SK-N-SH treated with all-trans-retinoic acid at 6 μM for 48 hours (cell line): ENCODE measurements at regions not wholly inside any gene's neighbourhood (a gene's known extent, or its start where the extent isn't known, plus 50 kb on each side); places are given as distances from the start of the nearest gene placed in this dataset.

Experiments
- ARNTL ChIP-seq: fragments of 450-650 bp; formaldehyde crosslinking; IDR thresholded peaks from 2 replicates; pipeline ENCODE4 v1.5.0; 2020; ENCODE audit warnings: low read depth, mild to moderate bottlenecking, moderate library complexity, borderline replicate concordance
- ESRRG ChIP-seq: fragments of 250-450 bp; sonication (Bioruptor Pico); IDR thresholded peaks from 2 replicates; pipeline ENCODE4 v1.6.1; 2021; ENCODE audit warnings: mild to moderate bottlenecking
- ISL1 ChIP-seq: fragments of 250-450 bp; sonication (Bioruptor Pico); IDR thresholded peaks from 2 replicates; pipeline ENCODE4 v2.1.2; 2022; ENCODE audit warnings: mild to moderate bottlenecking, moderate library complexity
- PPARA ChIP-seq: fragments of 250-450 bp; sonication (Bioruptor Pico); IDR thresholded peaks from 2 replicates; pipeline ENCODE4 v1.5.0; 2020; ENCODE audit warnings: mild to moderate bottlenecking, borderline replicate concordance
- RARB ChIP-seq: fragments of 250-450 bp; sonication (Bioruptor Pico); IDR thresholded peaks from 2 replicates; pipeline ENCODE4 v1.8.0; 2021; ENCODE audit warnings: mild to moderate bottlenecking, moderate library complexity
- SNAI2 ChIP-seq: fragments of 250-450 bp; sonication (Bioruptor Pico); IDR thresholded peaks from 2 replicates; pipeline ENCODE4 v1.5.0; 2020; ENCODE audit warnings: mild to moderate bottlenecking, moderate library complexity
- TOX ChIP-seq: fragments of 250-450 bp; sonication (Bioruptor Pico); IDR thresholded peaks from 2 replicates; pipeline ENCODE4 v1.8.0; 2021; ENCODE audit warnings: mild to moderate bottlenecking, moderate library complexity, borderline replicate concordance
- ZNF70 ChIP-seq: fragments of 450-650 bp; formaldehyde crosslinking; IDR thresholded peaks from 2 replicates; pipeline ENCODE4 v1.5.0; 2020; ENCODE audit warnings: mild to moderate bottlenecking, moderate library complexity
- ZNF8 ChIP-seq: fragments of 450-650 bp; formaldehyde crosslinking; IDR thresholded peaks from 2 replicates; pipeline ENCODE4 v1.5.0; 2020; ENCODE audit warnings: mild to moderate bottlenecking, moderate library complexity
- TF ChIP-seq, protein P1 (sequence below): fragments of 250-450 bp; sonication (Bioruptor Pico); IDR thresholded peaks from 2 replicates; pipeline ENCODE4 v1.8.0; 2021; ENCODE audit warnings: low read depth, mild to moderate bottlenecking, moderate library complexity, borderline replicate concordance
- TF ChIP-seq, protein P2 (sequence below): fragments of 250-450 bp; sonication (Bioruptor Pico); IDR thresholded peaks from 2 replicates; pipeline ENCODE4 v1.8.0; 2020; ENCODE audit warnings: mild to moderate bottlenecking, moderate library complexity, borderline replicate concordance
- TF ChIP-seq, protein P3 (sequence below): fragments of 250-450 bp; sonication (Bioruptor Pico); IDR thresholded peaks from 2 replicates; pipeline ENCODE4 v1.5.0; 2020; ENCODE audit warnings: mild to moderate bottlenecking, moderate library complexity

DNA sequence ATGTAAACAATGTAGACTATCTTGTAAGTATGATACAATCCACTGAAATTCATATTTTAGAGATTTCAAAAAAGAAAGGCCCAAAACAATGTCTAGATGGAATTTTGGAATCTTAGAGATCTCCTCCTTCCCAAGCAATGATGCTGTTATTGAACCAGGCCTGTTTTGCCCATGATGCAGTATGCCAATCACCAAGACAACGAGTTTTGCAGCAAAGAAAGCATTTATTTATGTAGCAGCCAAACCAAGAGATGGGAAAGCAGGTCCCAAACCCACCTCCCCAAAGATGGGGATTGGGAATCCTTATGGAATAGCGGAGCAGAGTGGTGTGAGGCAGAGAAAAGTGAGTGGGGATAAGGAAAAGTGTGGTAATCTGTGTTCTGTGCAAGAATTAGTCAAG lies 197.8 kb upstream of the NT5E start:
- TF ChIP-seq SNAI2 (no peak), ESRRG (CRISPR knock-in tag) (no peak), TOX (no peak), ZNF8 (CRISPR knock-in tag) (no peak), RARB (CRISPR knock-in tag) (no peak), ISL1 (CRISPR knock-in tag) (no peak), PPARA (no peak), ZNF70 (no peak), ARNTL (CRISPR knock-in tag) (no peak)
- TF ChIP-seq, protein P1, sequence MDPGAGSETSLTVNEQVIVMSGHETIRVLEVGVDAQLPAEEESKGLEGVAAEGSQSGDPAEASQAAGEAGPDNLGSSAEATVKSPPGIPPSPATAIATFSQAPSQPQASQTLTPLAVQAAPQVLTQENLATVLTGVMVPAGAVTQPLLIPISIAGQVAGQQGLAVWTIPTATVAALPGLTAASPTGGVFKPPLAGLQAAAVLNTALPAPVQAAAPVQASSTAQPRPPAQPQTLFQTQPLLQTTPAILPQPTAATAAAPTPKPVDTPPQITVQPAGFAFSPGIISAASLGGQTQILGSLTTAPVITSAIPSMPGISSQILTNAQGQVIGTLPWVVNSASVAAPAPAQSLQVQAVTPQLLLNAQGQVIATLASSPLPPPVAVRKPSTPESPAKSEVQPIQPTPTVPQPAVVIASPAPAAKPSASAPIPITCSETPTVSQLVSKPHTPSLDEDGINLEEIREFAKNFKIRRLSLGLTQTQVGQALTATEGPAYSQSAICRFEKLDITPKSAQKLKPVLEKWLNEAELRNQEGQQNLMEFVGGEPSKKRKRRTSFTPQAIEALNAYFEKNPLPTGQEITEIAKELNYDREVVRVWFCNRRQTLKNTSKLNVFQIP (CRISPR knock-in tag), result no peak
- TF ChIP-seq, protein P2, sequence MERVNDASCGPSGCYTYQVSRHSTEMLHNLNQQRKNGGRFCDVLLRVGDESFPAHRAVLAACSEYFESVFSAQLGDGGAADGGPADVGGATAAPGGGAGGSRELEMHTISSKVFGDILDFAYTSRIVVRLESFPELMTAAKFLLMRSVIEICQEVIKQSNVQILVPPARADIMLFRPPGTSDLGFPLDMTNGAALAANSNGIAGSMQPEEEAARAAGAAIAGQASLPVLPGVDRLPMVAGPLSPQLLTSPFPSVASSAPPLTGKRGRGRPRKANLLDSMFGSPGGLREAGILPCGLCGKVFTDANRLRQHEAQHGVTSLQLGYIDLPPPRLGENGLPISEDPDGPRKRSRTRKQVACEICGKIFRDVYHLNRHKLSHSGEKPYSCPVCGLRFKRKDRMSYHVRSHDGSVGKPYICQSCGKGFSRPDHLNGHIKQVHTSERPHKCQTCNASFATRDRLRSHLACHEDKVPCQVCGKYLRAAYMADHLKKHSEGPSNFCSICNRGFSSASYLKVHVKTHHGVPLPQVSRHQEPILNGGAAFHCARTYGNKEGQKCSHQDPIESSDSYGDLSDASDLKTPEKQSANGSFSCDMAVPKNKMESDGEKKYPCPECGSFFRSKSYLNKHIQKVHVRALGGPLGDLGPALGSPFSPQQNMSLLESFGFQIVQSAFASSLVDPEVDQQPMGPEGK (CRISPR knock-in tag), result no peak
- TF ChIP-seq, protein P3, sequence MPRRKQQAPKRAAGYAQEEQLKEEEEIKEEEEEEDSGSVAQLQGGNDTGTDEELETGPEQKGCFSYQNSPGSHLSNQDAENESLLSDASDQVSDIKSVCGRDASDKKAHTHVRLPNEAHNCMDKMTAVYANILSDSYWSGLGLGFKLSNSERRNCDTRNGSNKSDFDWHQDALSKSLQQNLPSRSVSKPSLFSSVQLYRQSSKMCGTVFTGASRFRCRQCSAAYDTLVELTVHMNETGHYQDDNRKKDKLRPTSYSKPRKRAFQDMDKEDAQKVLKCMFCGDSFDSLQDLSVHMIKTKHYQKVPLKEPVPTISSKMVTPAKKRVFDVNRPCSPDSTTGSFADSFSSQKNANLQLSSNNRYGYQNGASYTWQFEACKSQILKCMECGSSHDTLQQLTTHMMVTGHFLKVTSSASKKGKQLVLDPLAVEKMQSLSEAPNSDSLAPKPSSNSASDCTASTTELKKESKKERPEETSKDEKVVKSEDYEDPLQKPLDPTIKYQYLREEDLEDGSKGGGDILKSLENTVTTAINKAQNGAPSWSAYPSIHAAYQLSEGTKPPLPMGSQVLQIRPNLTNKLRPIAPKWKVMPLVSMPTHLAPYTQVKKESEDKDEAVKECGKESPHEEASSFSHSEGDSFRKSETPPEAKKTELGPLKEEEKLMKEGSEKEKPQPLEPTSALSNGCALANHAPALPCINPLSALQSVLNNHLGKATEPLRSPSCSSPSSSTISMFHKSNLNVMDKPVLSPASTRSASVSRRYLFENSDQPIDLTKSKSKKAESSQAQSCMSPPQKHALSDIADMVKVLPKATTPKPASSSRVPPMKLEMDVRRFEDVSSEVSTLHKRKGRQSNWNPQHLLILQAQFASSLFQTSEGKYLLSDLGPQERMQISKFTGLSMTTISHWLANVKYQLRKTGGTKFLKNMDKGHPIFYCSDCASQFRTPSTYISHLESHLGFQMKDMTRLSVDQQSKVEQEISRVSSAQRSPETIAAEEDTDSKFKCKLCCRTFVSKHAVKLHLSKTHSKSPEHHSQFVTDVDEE (CRISPR knock-in tag), result no peak
